WTC11 (cell line): ENCODE measurements at regions not wholly inside any gene's neighbourhood (a gene's known extent, or its start where the extent isn't known, plus 50 kb on each side); places are given as distances from the start of the nearest gene placed in this dataset.

Experiments used
- ATAC-seq: fragments of 200-7000 bp; cut with Tn5 transposase; 2 replicates; pipeline ENCODE4 v1.10.0; 2021; ENCODE audit warnings: mild to moderate bottlenecking, moderate library complexity
- CTCF ChIA-PET: fragments of 300-600 bp; sonication (Branson Sonifier 250); formaldehyde crosslinking; loops from one replicate; lab custom pipeline; 2021; ENCODE audit warnings: antibody characterized with exemption; lab: Charles Lee
- POLR2A ChIA-PET: fragments of 350-600 bp; sonication (Branson Sonifier 250); formaldehyde crosslinking; loops from one replicate; lab custom pipeline; 2021; ENCODE audit warnings: antibody characterized with exemption; lab: Charles Lee
- DNase-seq: peaks from one replicate; pipeline ENCODE4 v3.0.0; 2021; ENCODE audit warnings: low spot score
- H3K27ac Mint-ChIP-seq: 2 replicates; pipeline ENCODE4 v1.8.0; 2021; ENCODE audit warnings: mixed read lengths
- H3K27me3 Mint-ChIP-seq: 2 replicates; pipeline ENCODE4 v1.8.0; 2021; ENCODE audit warnings: low read depth, mild to moderate bottlenecking, moderate library complexity, mixed read lengths
- H3K36me3 Mint-ChIP-seq: 2 replicates; pipeline ENCODE4 v1.8.0; 2021; ENCODE audit warnings: mixed read lengths
- H3K4me1 Mint-ChIP-seq: 2 replicates; pipeline ENCODE4 v1.8.0; 2022; ENCODE audit warnings: mixed read lengths
- H3K4me3 Mint-ChIP-seq: 2 replicates; pipeline ENCODE4 v1.8.0; 2021; ENCODE audit warnings: mild to moderate bottlenecking, moderate library complexity, mixed read lengths
- H3K9me3 Mint-ChIP-seq: 2 replicates; pipeline ENCODE4 v1.8.0; 2021; ENCODE audit warnings: mixed read lengths
- AFF4 ChIP-seq: sonication (generic); formaldehyde crosslinking; IDR thresholded peaks from 2 replicates; pipeline ENCODE4 v1.8.1; 2023; ENCODE audit warnings: mild to moderate bottlenecking, missing genetic modification reagents, borderline replicate concordance
- ATF2 ChIP-seq: sonication (generic); formaldehyde crosslinking; IDR thresholded peaks from 2 replicates; pipeline ENCODE4 v1.8.1; 2022; ENCODE audit warnings: low read depth, missing genetic modification reagents, borderline replicate concordance
- CBFB ChIP-seq: sonication (generic); formaldehyde crosslinking; IDR thresholded peaks from 2 replicates; pipeline ENCODE4 v1.8.1; 2022; ENCODE audit warnings: mild to moderate bottlenecking, low read depth, missing genetic modification reagents
- CTCF ChIP-seq: fragments of 200-600 bp; IDR thresholded peaks from 2 replicates; pipeline ENCODE4 v1.8.0; 2022; ENCODE audit warnings: antibody characterized with exemption
- GABPB1 ChIP-seq: sonication (generic); formaldehyde crosslinking; IDR thresholded peaks from 2 replicates; pipeline ENCODE4 v1.8.1; 2023; ENCODE audit warnings: mild to moderate bottlenecking, missing genetic modification reagents
- GRHL2 ChIP-seq: fragments of 250-450 bp; sonication (Bioruptor Pico); IDR thresholded peaks from 2 replicates; pipeline ENCODE4 v1.8.0; 2022; ENCODE audit warnings: mild to moderate bottlenecking, moderate library complexity; ENCODE audit not compliant: insufficient replicate concordance, severe bottlenecking
- MXD4 ChIP-seq: fragments of 250-450 bp; sonication (Bioruptor Pico); IDR thresholded peaks from 2 replicates; pipeline ENCODE4 v1.8.0; 2021; ENCODE audit warnings: mild to moderate bottlenecking, moderate library complexity, borderline replicate concordance
- PRDM15 ChIP-seq: sonication (generic); formaldehyde crosslinking; IDR thresholded peaks from 2 replicates; pipeline ENCODE4 v1.8.0; 2022; ENCODE audit warnings: missing genetic modification reagents
- RORB ChIP-seq: fragments of 250-450 bp; sonication (Bioruptor Pico); IDR thresholded peaks from 2 replicates; pipeline ENCODE4 v1.9.0; 2021; ENCODE audit warnings: mild to moderate bottlenecking
- SOX15 ChIP-seq: fragments of 250-450 bp; sonication (Bioruptor Pico); IDR thresholded peaks from 2 replicates; pipeline ENCODE4 v1.9.0; 2021; ENCODE audit warnings: mild to moderate bottlenecking
- STAT6 ChIP-seq: sonication (generic); formaldehyde crosslinking; conservative IDR thresholded peaks from 2 replicates; pipeline ENCODE4 v1.8.1; 2023; ENCODE audit warnings: mild to moderate bottlenecking, low read depth, missing genetic modification reagents, moderate library complexity
- TCF7 ChIP-seq: sonication (generic); formaldehyde crosslinking; IDR thresholded peaks from 2 replicates; pipeline ENCODE4 v1.8.0; 2022; ENCODE audit warnings: mild to moderate bottlenecking, low read depth, missing genetic modification reagents, moderate library complexity
- ZMAT4 ChIP-seq: fragments of 250-450 bp; sonication (Bioruptor Pico); IDR thresholded peaks from 2 replicates; pipeline ENCODE4 v1.9.0; 2021; ENCODE audit warnings: mild to moderate bottlenecking
- ZNF219 ChIP-seq: sonication (generic); formaldehyde crosslinking; IDR thresholded peaks from 2 replicates; pipeline ENCODE4 v1.8.0; 2023; ENCODE audit warnings: missing genetic modification reagents, mild to moderate bottlenecking, borderline replicate concordance
- ZNF232 ChIP-seq: sonication (generic); formaldehyde crosslinking; IDR thresholded peaks from 2 replicates; pipeline ENCODE4 v1.8.0; 2022; ENCODE audit warnings: mild to moderate bottlenecking, missing genetic modification reagents
- ZNF423 ChIP-seq: fragments of 250-450 bp; sonication (Bioruptor Pico); IDR thresholded peaks from 2 replicates; pipeline ENCODE4 v2.1.2; 2022; ENCODE audit warnings: mild to moderate bottlenecking, moderate library complexity

GRCh38 chr17:65457183-65457582 is 104.3 kb downstream of the AXIN2 start:
- TF ChIP-seq RORB (CRISPR knock-in tag) (no peak), CBFB (CRISPR knock-in tag) (no peak), ZNF232 (CRISPR knock-in tag) (no peak), STAT6 (CRISPR knock-in tag) (no peak), ZMAT4 (no peak), ZNF423 (CRISPR knock-in tag) (no peak), PRDM15 (CRISPR knock-in tag) (no peak), AFF4 (CRISPR knock-in tag) (no peak), ATF2 (CRISPR knock-in tag) (no peak), MXD4 (no peak), GABPB1 (CRISPR knock-in tag) (no peak), CTCF (no peak), ZNF219 (CRISPR knock-in tag) (no peak), GRHL2 (no peak), TCF7 (CRISPR knock-in tag) (no peak), SOX15 (CRISPR knock-in tag) (no peak)

More at GRCh38 chr17:65457183-65457582, 104.3 kb downstream of the AXIN2 start:
- H3K27me3 Mint-ChIP-seq, result no peaks in the 10 kb centered on the region; the same call in 1 of the 2 replicates
- DNase-seq (no peak), ATAC-seq (no peak)
- CTCF ChIA-PET, result interaction anchor here (0.6 to 1.4 kb wide), 7 partner anchors 99 to 341 kb away, joined by 3 to 6 read pairs (median 3); no protein-coding TSS in a partner anchor
- H3K4me1 Mint-ChIP-seq, result peaks cover 53% of the 10 kb centered on the region
- H3K27ac Mint-ChIP-seq, result no peak overlapping the region
- H3K9me3 Mint-ChIP-seq, result peaks cover 6% of the 10 kb centered on the region
- peaks cover 5% of the 10 kb centered on the region; the same call in 1 of the 2 replicates for H3K36me3 Mint-ChIP-seq
- H3K4me3 Mint-ChIP-seq, result no peak overlapping the region
- POLR2A ChIA-PET, result interaction anchor here (0.9 kb wide), 1 partner anchor 100 kb away, joined by 4 read pairs; no protein-coding TSS in a partner anchor
